K562 (cell line): ENCODE measurements at regions not wholly inside any gene's neighbourhood (a gene's known extent, or its start where the extent isn't known, plus 50 kb on each side); places are given as distances from the start of the nearest gene placed in this dataset.
"Not testable (repeated sequence)": the region's sequence is repeated elsewhere in the genome, so short reads cannot be mapped to it uniquely, and the experiment has no call there.

ENCODE experiments used
- ATAC-seq: fragments of 200-7000 bp; cut with Tn5 transposase; 3 replicates; pipeline ENCODE4 v1.9.1; 2020; ENCODE audit warnings: moderate library complexity
- BruUV-seq: library from RNA; stranded (reverse); fragments of 400-500 nt; replicated peaks from 2 replicates; lab custom pipeline; 2021; lab: Mats Ljungman, UMichigan
- CTCF ChIA-PET: fragments of 300-600 bp; formaldehyde crosslinking; extraction: SDS; loops from one replicate; lab custom pipeline; 2021; ENCODE audit warnings: low intra/inter-chr PET ratio; lab: Yijun Ruan, JAX
- POLR2A ChIA-PET: fragments of 300-600, 350-650 bp; sonication (Branson Sonifier 250); formaldehyde crosslinking; extraction: SDS; loops from one replicate; lab custom pipeline; 2021; ENCODE audit warnings: antibody characterized with exemption, inconsistent platforms; lab: Yijun Ruan, JAX
- DNase-seq, 4 experiments: peaks; one replicate each; pipeline versions ENCODE4 v3.0.0 to v3.0.0-alpha.2; 2011 to 2018; ENCODE audit warnings: low spot score in 3 of 4, mixed read lengths in 3 of 4; ENCODE audit errors: extremely low read depth in 1 of 4
- FAIRE-seq: peaks from 2 replicates; lab custom pipeline; 2011; peaks lifted over from hg19 to GRCh38; lab: Jason Lieb, UNC
- H2AFZ ChIP-seq: 2 replicates; pipeline ENCODE4 v1.6.0; 2011; ENCODE audit warnings: low read depth, low read length, control low read depth, inconsistent platforms
- H3K27ac ChIP-seq: fragments of 200-600 bp; 3 replicates; pipeline ENCODE4 v1.8.0; 2011; ENCODE audit warnings: low read depth, mild to moderate bottlenecking, control low read depth, inconsistent platforms, low read length, moderate library complexity, mixed read lengths; ENCODE audit errors: extremely low read depth
- H3K27me3 ChIP-seq, 2 experiments: fragments of 300-600 bp in 1 of 2; 2 replicates in 1 of 2; 3 replicates in 1 of 2; pipeline versions ENCODE4 v1.6.0 to v1.8.0; 2011; ENCODE audit warnings: inconsistent platforms in 2 of 2, low read length in 2 of 2, mild to moderate bottlenecking in 1 of 2, mixed read lengths in 1 of 2, moderate library complexity in 1 of 2; ENCODE audit not compliant: control insufficient read depth in 2 of 2, insufficient read depth in 2 of 2
- H3K36me3 ChIP-seq: fragments of 300-600 bp; 3 replicates; pipeline ENCODE4 v1.8.0; 2011; ENCODE audit warnings: mild to moderate bottlenecking, low read length, inconsistent platforms; ENCODE audit not compliant: control insufficient read depth, insufficient read depth
- H3K4me1 ChIP-seq, 2 experiments: fragments of 200-600 bp in 1 of 2; replicated peaks in 1 of 2; 2 replicates in 1 of 2; 3 replicates in 1 of 2; pipeline versions ENCODE4 v1.5.1 to v1.8.0; 2011; ENCODE audit warnings: inconsistent platforms in 2 of 2, low read length in 2 of 2, mild to moderate bottlenecking in 1 of 2, mixed read lengths in 1 of 2, moderate library complexity in 1 of 2; ENCODE audit not compliant: control insufficient read depth in 2 of 2, insufficient read depth in 2 of 2
- H3K4me2 ChIP-seq: 2 replicates; pipeline ENCODE4 v1.6.1; 2011; ENCODE audit warnings: low read length, control low read depth, inconsistent platforms, mixed read lengths; ENCODE audit not compliant: insufficient read depth
- H3K4me3 ChIP-seq: fragments of 200-600 bp; sonication (generic), shearing (Covaris generic); 2 replicates; pipeline ENCODE4 v1.5.1; 2016; ENCODE audit warnings: control low read depth, inconsistent platforms
- H3K79me2 ChIP-seq: fragments of 200-600 bp; 3 replicates; pipeline ENCODE4 v1.8.0; 2011; ENCODE audit warnings: low read length, inconsistent platforms; ENCODE audit not compliant: control insufficient read depth, insufficient read depth
- H3K9ac ChIP-seq, 2 experiments: 2 replicates each; pipeline versions ENCODE4 v1.6.0 to v1.6.1; 2011; ENCODE audit warnings: low read depth in 2 of 2, low read length in 2 of 2, control low read depth in 1 of 2, inconsistent platforms in 1 of 2, mild to moderate bottlenecking in 1 of 2, mixed read lengths in 1 of 2; ENCODE audit not compliant: insufficient read depth in 1 of 2
- H3K9me1 ChIP-seq: one replicate; pipeline ENCODE4 v1.6.0; 2011; ENCODE audit warnings: inconsistent platforms, mild to moderate bottlenecking, low read length, moderate library complexity; ENCODE audit not compliant: control insufficient read depth, insufficient read depth
- H3K9me3 ChIP-seq: replicated peaks from 2 replicates; pipeline ENCODE4 v1.5.1; 2011; ENCODE audit warnings: low read depth, low read length, inconsistent platforms; ENCODE audit not compliant: control insufficient read depth, insufficient read depth
- H4K20me1 ChIP-seq: replicated peaks from 2 replicates; pipeline ENCODE4 v1.6.1; 2011; ENCODE audit warnings: low read length, inconsistent platforms, mixed read lengths; ENCODE audit not compliant: control insufficient read depth, insufficient read depth
- L3MBTL2 ChIP-seq: fragments of 450-650 bp; IDR thresholded peaks from 2 replicates; pipeline ENCODE4 v1.6.1; 2016; ENCODE audit warnings: mild to moderate bottlenecking, moderate library complexity
- NEUROD1 ChIP-seq: fragments of 150-350 bp; IDR thresholded peaks from 2 replicates; pipeline ENCODE4 v1.6.1; 2014; ENCODE audit warnings: borderline replicate concordance, low read length, low read depth; ENCODE audit not compliant: partially characterized antibody
- USF1 ChIP-seq: sonication (generic); formaldehyde crosslinking; IDR thresholded peaks from 2 replicates; pipeline ENCODE4 v1.9.0; 2022; ENCODE audit warnings: mild to moderate bottlenecking, missing genetic modification reagents
- ZNF507 ChIP-seq: conservative IDR thresholded peaks from 2 replicates; pipeline ENCODE4 v1.6.1; 2017; ENCODE audit warnings: missing genetic modification characterization, missing compliant biosample characterization
- ZNF695 ChIP-seq: fragments of 450-650 bp; formaldehyde crosslinking; IDR thresholded peaks from 2 replicates; pipeline ENCODE4 v1.4.0; 2020; ENCODE audit warnings: mild to moderate bottlenecking, moderate library complexity
- WGBS: fragments of 100-300 bp; shearing (Covaris generic); methylation state at CpG from one replicate; pipeline ENCODE4 v1.1.6; 2016; ENCODE audit warnings: low coverage, mixed read lengths; ENCODE audit not compliant: insufficient coverage; ENCODE audit errors: missing lambda C conversion rate; 5-methylcytosine and 5-hydroxymethylcytosine counted together
- in situ Hi-C: fragments of 300-500 bp; cut with MboI; formaldehyde crosslinking; loops from 4 replicates; pipeline ENCODE4 v1.15.0; 2018; ENCODE audit warnings: inconsistent platforms, mixed read lengths
- intact Hi-C: fragments of 100-400 bp; cut with micrococcal nuclease; formaldehyde crosslinking; loops from 2 replicates; pipeline ENCODE4 v1.14.2; 2022

GRCh38 chr5:100011160-100011559, 524.0 kb upstream of the FAM174A start:
- H3K79me2 ChIP-seq, H3K9me1 ChIP-seq, H3K9ac ChIP-seq, H4K20me1 ChIP-seq, H3K36me3 ChIP-seq, H2AFZ ChIP-seq, H3K9me3 ChIP-seq, H3K4me3 ChIP-seq, H3K27me3 ChIP-seq, POLR2A ChIA-PET, H3K4me1 ChIP-seq, FAIRE-seq, H3K27ac ChIP-seq, in situ Hi-C loops, ATAC-seq, H3K4me2 ChIP-seq, intact Hi-C loops, DNase-seq, BruUV-seq, CTCF ChIA-PET: not testable (repeated sequence)
- 2% methylated on average over 8 of the region's 10 CpGs for WGBS

GRCh38 chr5:100004969-100005368, 530.2 kb upstream of the FAM174A start:
- no peak for ATAC-seq
- H4K20me1 ChIP-seq = no peaks in the 10 kb centered on the region
- no TSS peak for BruUV-seq
- intact Hi-C loops = no loop called here
- H3K9me1 ChIP-seq = no peaks in the 10 kb centered on the region
- CTCF ChIA-PET = no interaction called here
- H2AFZ ChIP-seq = no peak overlapping the region
- H3K36me3 ChIP-seq = no peaks in the 10 kb centered on the region
- TF ChIP-seq USF1 (CRISPR knock-in tag) (no peak), ZNF695 (CRISPR knock-in tag) (no peak), NEUROD1 (no peak), ZNF507 (tag) (no peak), L3MBTL2 (no peak)
- no peaks in the 10 kb centered on the region for H3K4me1 ChIP-seq
- no peaks in the 10 kb centered on the region for H3K27me3 ChIP-seq
- no peaks in the 10 kb centered on the region for H3K9me3 ChIP-seq
- no peak overlapping the region for H3K4me2 ChIP-seq
- H3K9ac ChIP-seq = no peak overlapping the region
- no peak for DNase-seq
- in situ Hi-C loops = no loop called here
- no peaks in the 10 kb centered on the region for H3K79me2 ChIP-seq
- H3K27ac ChIP-seq = no peak overlapping the region
- POLR2A ChIA-PET = no interaction called here
- no peak for FAIRE-seq
- H3K4me3 ChIP-seq = no peak overlapping the region
